ENCODE measurements at regions not wholly inside any gene's neighbourhood (a gene's known extent, or its start where the extent isn't known, plus 50 kb on each side); places are given as distances from the start of the nearest gene placed in this dataset.
A peak's percentile ranks its signal among the peaks of the same experiment; 100 is the strongest.

DNA sequence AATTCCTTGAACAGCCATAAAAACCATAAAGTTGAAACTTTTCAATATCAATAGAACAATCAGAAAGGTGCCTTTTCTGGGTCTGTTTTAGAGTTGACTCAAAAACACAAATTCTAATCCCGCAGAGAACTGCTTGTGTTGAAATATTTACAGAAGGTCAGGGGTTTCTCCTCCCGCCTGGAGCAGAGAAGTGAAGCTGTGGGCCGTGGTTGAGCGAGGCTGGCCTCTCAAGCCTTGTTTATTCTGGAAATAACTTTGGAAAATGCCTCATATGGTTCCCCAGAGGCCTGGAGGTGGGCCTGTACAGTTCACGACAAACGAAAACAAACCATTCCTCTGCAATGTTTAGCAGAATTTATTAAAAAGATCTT lies 90.8 kb upstream of the ERRFI1 start:
- peaks cover 0 to 3% of the 10 kb centered on the region in 2 donors for H3K27me3 Mint-ChIP-seq
- H3K9me3 Mint-ChIP-seq = no peaks in the 10 kb centered on the region
- H3K27ac Mint-ChIP-seq = no peak overlapping the region
- H3K4me3 Mint-ChIP-seq = no peak overlapping the region
- ATAC-seq (replicated peaks) (no peak), DNase-seq (no peak)
- H3K36me3 Mint-ChIP-seq (ENCODE audit: insufficient read depth) = no peaks in the 10 kb centered on the region
- peaks cover 13 to 19% of the 10 kb centered on the region in 2 donors for H3K4me1 Mint-ChIP-seq (ENCODE audit: low read depth in 2 of 2)

DNA sequence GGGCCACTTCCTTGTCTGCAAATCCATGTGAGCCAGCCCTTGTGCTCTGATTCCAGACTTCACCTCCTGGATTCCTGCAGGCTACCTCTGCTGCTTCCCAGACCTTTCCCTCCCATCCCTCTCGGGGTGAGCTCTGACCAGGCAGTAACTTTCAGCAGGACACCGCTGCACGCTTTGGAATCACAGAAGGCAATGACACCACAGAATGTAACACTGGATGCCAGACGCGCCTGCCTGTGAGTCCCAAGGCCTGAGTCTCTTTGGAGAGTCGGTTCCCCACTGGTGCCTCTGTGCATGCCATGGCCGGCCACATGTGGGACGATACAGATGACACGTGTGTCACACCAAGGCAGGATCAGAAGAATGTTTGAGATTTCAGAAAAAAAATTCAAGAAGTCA lies 89.7 kb upstream of the ERRFI1 start:
- peaks cover 13 to 19% of the 10 kb centered on the region in 2 donors for H3K4me1 Mint-ChIP-seq (ENCODE audit: low read depth in 2 of 2)
- DNase-seq (no peak), ATAC-seq (replicated peaks) (no peak)
- no peaks in the 10 kb centered on the region for H3K27me3 Mint-ChIP-seq
- no peaks in the 10 kb centered on the region for H3K9me3 Mint-ChIP-seq
- no peak overlapping the region for H3K4me3 Mint-ChIP-seq
- H3K36me3 Mint-ChIP-seq (ENCODE audit: insufficient read depth) = no peaks in the 10 kb centered on the region
- H3K27ac Mint-ChIP-seq = no peak overlapping the region

DNA sequence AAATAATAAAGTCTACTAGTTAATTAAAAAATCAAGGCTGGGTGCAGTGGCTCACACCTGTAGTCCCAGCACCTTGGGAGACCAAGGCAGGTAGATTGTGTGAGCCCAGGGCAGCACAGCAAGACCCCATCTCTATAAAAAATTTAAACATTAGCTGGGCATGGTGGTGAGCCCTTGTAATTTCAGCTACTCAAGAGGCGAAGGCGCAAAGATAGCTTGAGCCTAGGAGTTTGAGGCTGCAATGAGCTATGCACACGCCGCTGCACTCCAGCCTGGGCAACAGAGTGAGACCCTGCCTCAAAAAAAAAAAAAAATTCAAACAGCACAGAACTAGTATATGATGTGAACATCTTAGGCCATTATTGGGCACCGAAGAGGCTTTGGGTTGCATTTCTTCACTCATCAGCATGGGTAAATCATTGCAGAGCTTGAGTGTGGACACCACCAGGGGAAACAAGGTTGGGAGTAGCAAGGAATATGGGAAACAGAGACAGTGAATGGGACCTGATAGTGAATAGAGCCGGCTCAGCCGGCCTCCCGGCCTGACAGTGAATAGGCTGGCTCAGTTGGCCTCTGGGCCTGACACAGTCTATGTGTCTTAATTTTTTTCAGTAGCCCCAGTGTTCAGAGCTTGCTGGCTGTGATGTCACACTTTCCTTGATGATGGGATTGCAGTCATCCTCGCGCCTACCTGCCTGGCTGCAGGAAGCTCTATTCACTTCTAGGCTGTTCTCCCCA lies 89.1 kb upstream of the ERRFI1 start:
- ATAC-seq (replicated peaks) = no peak
- Mint-ChIP-seq H3K9me3 (no peaks in the 10 kb centered on the region), H3K27me3 (no peaks in the 10 kb centered on the region), H3K36me3 (ENCODE audit: insufficient read depth) (no peaks in the 10 kb centered on the region), H3K4me1 (ENCODE audit: low read depth in 2 of 2) (peaks cover 12 to 19% of the 10 kb centered on the region in 2 donors), H3K4me3 (no peak overlapping the region), H3K27ac (no peak overlapping the region)
- DNase-seq = no peak

DNA sequence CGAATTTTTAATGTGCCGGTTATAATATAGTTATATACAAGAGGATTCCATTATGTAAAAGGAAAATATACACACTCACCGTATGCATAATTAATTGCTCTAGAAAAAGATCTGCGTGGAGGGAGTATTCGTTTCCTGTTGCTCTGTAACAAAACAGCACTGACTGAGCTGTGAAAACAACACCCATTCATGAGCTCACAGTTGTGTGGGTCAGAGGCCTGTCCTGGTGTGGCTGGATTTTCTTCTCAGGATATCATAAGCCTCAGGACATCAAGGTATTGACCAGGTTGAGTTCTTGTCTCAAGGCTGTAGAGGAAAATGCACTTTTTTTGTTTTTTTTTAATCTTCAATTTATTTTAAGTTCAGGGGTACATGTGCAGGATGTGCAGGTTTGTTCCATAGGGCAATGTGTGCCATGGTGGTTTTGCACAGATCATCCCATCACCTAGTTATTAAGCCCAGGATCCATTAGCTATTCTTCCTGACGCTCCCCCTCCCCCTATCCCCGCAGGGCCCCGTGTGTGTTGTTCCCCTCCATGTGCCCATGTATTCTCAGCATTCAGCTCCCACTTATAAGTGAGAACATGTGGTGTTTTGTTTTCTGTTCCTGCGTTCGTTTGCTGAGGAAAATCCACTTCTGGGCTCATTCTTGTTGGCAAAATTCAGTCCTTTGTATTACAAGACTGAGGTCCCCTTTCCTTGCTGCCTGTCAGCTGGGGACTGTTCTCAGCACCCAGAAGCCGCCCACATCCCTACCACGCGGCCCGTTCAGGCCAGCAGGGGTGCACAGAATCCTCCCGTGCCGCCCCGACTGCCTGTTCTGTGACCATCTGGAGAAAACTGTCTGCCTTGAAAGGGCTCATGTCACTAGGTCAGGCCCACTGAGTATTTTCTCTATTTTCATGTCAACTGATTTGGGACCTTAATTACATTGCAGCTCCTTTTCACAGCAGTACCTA lies 87.4 kb upstream of the ERRFI1 start:
- Mint-ChIP-seq H3K36me3 (ENCODE audit: insufficient read depth) (no peaks in the 10 kb centered on the region), H3K27me3 (no peaks in the 10 kb centered on the region), H3K4me1 (ENCODE audit: low read depth in 2 of 2) (peaks cover 12 to 19% of the 10 kb centered on the region in 2 donors), H3K4me3 (peak overlapping the region; percentile 17 to 73), H3K9me3 (no peaks in the 10 kb centered on the region), H3K27ac (peak overlapping the region; percentile 83 to 96)
- ATAC-seq (replicated peaks) = peak; percentile 80
- DNase-seq = peak in 1 of 3 experiments; percentile 7

DNA sequence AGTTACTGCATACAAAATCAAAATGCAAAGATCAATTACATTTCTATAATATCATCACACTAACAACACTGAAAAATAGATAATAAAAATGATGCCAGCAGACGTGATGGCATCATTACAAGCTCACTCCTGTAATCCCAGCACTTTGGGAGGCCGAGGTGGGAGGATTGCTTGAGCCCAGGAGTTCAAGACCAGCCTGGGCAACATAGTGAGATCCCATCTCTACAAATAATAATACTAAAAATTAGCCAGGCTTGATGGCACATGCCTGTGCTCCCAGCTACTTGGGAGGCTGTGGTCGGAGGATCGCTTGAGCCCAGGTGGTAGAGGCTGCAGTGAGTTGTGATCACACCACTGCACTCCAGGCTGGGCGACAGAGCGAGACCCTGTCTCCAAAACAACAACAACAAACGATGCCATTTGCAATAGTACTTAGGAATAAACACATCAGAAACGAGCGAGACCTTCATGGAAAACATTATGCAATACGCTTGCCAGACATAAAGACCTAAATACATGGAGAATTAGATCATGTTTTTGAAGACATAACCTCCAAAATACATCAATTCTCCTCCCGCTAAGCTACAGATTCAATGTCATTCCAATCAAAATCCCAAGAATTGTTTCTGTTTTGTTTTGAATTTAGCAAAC lies 86.6 kb upstream of the ERRFI1 start:
- peak overlapping the region in 1 of 2 donors; percentile 73 for H3K4me3 Mint-ChIP-seq
- H3K27ac Mint-ChIP-seq = peak overlapping the region; percentile 83 to 96
- H3K36me3 Mint-ChIP-seq (ENCODE audit: insufficient read depth) = no peaks in the 10 kb centered on the region
- no peak for DNase-seq
- H3K9me3 Mint-ChIP-seq = no peaks in the 10 kb centered on the region
- peaks cover 12 to 19% of the 10 kb centered on the region in 2 donors for H3K4me1 Mint-ChIP-seq (ENCODE audit: low read depth in 2 of 2)
- ATAC-seq (replicated peaks) = no peak
- no peaks in the 10 kb centered on the region for H3K27me3 Mint-ChIP-seq

DNA sequence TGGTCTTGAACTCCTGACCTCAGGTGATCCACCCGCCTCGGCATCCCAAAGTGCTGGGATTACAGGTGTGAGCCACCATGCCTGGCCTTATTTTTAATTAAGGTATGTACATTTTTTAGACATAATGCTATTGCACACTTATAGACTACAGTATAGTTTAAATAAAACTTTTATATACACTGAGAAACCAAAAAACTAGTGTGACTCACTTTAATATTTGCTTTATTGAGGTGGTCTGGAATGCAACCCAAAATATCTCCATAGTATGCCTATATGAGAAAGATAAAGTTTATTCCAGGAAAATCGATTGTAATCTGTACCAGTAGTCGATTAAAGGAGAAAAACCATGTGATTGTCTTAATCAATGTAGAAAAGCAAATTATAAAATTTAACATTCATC lies 85.5 kb upstream of the ERRFI1 start:
- Mint-ChIP-seq H3K27me3 (no peaks in the 10 kb centered on the region), H3K27ac (no peak overlapping the region), H3K9me3 (no peaks in the 10 kb centered on the region), H3K4me1 (ENCODE audit: low read depth in 2 of 2) (peaks cover 12 to 19% of the 10 kb centered on the region in 2 donors), H3K4me3 (no peak overlapping the region), H3K36me3 (ENCODE audit: insufficient read depth) (no peaks in the 10 kb centered on the region)
- no peak for ATAC-seq (replicated peaks)
- no peak for DNase-seq

DNA sequence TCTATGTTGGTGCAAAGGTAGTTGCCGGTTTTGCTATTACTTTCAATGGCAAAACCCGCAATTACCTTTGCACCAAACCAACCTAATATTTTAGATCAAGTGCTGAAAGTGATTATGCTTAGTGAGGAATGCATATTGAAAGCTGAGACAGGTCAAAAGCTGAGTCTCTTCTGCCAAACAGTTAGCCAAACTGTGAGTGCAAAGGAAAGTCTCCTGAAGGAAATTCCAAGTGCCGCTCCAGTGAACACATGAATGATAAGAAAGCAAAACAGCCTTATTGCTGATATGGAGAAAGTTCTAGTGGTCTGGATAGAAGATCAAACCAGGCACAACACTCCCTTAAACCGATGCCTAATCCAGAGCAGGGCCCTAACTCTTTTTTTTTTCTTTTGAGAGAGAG lies 83.1 kb upstream of the ERRFI1 start:
- Mint-ChIP-seq H3K36me3 (ENCODE audit: insufficient read depth) (no peaks in the 10 kb centered on the region), H3K9me3 (no peaks in the 10 kb centered on the region), H3K27me3 (no peaks in the 10 kb centered on the region), H3K4me3 (no peak overlapping the region), H3K4me1 (ENCODE audit: low read depth in 2 of 2) (peaks cover 12 to 19% of the 10 kb centered on the region in 2 donors), H3K27ac (no peak overlapping the region)
- DNase-seq (no peak), ATAC-seq (replicated peaks) (no peak)

DNA sequence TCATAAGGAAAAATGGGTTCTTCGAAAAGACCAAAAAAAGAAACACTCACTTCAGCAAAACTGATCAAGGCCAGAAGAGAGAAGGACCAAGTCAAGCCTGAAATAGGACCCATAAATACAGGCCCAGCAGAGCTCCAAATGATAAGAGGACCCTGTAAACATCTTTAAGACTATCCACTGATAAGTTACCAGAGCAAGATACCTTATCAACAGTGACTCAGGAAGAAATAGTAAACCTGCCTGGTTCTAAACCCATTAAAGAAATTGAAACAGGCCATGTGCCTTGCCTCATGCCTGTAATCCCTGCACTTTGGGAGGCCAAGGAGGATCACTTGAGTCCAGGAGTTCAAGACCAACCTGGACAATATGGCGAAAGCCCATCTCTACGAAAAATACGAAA lies 81.8 kb upstream of the ERRFI1 start:
- no peak overlapping the region for H3K27ac Mint-ChIP-seq
- no peak for ATAC-seq (replicated peaks)
- no peak overlapping the region for H3K4me3 Mint-ChIP-seq
- no peaks in the 10 kb centered on the region for H3K9me3 Mint-ChIP-seq
- H3K4me1 Mint-ChIP-seq (ENCODE audit: low read depth in 2 of 2) = peaks cover 2 to 6% of the 10 kb centered on the region in 2 donors
- H3K27me3 Mint-ChIP-seq = no peaks in the 10 kb centered on the region
- no peak for DNase-seq
- no peaks in the 10 kb centered on the region for H3K36me3 Mint-ChIP-seq (ENCODE audit: insufficient read depth)

DNA sequence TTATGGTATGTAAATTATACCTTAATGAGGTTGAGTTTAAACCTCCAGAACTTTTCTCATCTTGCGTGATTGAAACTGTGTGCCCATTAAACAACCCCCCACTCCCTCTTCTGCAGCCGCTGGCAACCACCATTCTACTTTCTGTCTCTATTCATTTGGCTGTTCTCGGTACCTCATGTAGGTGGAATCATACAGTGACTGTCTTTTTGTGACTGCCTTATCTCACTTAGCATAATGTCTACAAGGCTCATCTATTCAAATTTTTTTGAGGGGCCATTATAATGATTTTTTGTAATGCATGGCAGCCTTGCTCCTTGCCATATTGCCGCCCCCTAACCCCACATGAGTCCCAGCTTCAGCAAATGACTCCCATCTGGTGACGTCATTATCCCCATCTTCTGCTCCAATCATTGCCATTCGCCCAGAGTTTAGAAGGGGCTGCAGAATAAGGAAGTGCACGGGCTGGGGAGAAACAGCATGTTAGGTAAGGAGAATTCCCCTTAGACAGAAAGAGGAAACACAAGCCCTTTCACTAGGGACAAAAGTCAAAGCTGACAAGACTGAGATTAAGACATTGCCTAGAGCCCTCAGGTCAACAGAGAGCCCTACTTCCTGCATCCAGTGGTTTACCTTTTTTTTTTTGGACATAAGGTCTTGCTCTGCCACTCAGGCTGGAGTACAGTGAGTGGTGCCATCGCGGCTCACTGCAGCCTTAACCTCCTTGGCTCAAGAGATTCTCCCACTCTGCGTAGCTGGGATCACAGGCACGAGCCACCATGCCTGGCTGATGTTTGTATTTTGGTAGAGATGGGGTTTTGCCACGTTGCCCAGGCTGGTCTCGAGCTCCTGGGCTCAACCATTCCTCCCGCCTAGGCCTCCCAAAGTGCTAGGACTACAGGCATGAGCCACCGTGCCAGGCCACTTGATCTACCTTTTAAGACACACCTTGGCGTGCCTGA lies 78.4 kb upstream of the ERRFI1 start:
- Mint-ChIP-seq H3K9me3 (no peaks in the 10 kb centered on the region), H3K36me3 (ENCODE audit: insufficient read depth) (no peaks in the 10 kb centered on the region), H3K27me3 (peaks cover 6 to 11% of the 10 kb centered on the region in 2 donors), H3K4me3 (no peak overlapping the region), H3K4me1 (ENCODE audit: low read depth in 2 of 2) (no peaks in the 10 kb centered on the region), H3K27ac (no peak overlapping the region)
- no peak for ATAC-seq (replicated peaks)
- DNase-seq = no peak

DNA sequence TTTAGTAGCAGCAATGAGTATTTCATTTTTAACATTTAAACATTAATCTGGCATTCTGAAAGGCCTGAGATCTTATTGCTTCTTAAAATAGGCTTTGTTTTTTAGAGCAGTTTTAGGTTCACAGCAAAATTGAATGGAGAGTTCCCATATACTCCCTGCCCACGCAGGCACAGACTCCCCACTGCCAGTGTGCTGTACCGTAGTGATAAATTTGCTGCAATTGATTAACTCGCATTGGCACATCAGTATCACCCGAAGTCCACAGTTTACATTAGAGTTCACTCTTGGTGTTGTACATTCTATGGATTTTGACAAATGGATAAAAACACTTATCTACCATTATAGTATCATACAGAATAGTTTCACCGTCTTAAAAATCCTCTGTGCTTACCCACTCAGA lies 71.8 kb upstream of the ERRFI1 start:
- H3K27me3 Mint-ChIP-seq = peaks cover 6 to 29% of the 10 kb centered on the region in 2 donors
- H3K4me3 Mint-ChIP-seq = no peak overlapping the region
- no peaks in the 10 kb centered on the region for H3K9me3 Mint-ChIP-seq
- no peak for DNase-seq
- H3K27ac Mint-ChIP-seq = peak overlapping the region in 1 of 2 donors; percentile 68
- no peak for ATAC-seq (replicated peaks)
- peaks cover 2 to 12% of the 10 kb centered on the region in 2 donors for H3K4me1 Mint-ChIP-seq (ENCODE audit: low read depth in 2 of 2)
- H3K36me3 Mint-ChIP-seq (ENCODE audit: insufficient read depth) = no peaks in the 10 kb centered on the region

DNA sequence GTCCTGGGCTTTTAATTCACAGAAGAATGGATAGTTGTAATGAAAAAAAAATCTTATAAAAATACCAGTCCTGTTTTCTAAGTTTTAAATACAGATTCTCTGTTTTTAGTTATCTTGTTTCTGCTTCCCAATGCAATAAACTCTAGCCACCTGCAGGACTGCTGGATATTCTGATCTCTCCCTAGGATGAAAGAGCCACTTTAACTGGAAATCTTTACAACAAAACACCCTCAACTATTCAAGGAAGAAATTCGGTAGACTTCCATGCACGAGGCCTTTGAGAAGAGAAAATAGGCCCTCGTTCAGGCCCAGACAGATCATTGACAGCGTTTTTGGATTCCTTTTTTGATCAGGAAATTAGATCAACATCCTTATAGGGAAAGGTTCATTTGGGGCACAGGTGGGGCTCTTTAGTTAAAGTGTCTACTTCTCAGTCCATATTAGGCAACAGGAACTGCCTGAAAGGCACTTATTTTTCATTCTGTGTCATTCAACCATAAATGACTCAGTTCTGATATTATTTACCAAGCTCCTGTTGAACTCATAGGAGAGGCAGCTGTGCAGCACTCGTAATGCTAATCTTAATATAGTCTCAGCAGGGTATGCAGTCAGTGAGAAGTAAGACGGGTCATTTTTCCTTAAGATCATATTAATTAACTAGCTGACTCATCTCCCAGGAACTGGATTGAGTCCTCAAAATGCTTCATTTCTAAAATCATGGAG lies 71.1 kb upstream of the ERRFI1 start:
- Mint-ChIP-seq H3K4me3 (no peak overlapping the region), H3K27me3 (peaks cover 10 to 35% of the 10 kb centered on the region in 2 donors), H3K27ac (peak overlapping the region in 1 of 2 donors; percentile 68), H3K36me3 (ENCODE audit: insufficient read depth) (no peaks in the 10 kb centered on the region), H3K4me1 (ENCODE audit: low read depth in 2 of 2) (peaks cover 2 to 12% of the 10 kb centered on the region in 2 donors), H3K9me3 (no peaks in the 10 kb centered on the region)
- peak; percentile 52 for ATAC-seq (replicated peaks)
- no peak for DNase-seq

Measured in effector memory CD8-positive, alpha-beta T cell (primary cell).